ENCODE measurements at regions not wholly inside any gene's neighbourhood (a gene's known extent, or its start where the extent isn't known, plus 50 kb on each side); places are given as distances from the start of the nearest gene placed in this dataset.
"Not testable (repeated sequence)": the region's sequence is repeated elsewhere in the genome, so short reads cannot be mapped to it uniquely, and the experiment has no call there.

DNA sequence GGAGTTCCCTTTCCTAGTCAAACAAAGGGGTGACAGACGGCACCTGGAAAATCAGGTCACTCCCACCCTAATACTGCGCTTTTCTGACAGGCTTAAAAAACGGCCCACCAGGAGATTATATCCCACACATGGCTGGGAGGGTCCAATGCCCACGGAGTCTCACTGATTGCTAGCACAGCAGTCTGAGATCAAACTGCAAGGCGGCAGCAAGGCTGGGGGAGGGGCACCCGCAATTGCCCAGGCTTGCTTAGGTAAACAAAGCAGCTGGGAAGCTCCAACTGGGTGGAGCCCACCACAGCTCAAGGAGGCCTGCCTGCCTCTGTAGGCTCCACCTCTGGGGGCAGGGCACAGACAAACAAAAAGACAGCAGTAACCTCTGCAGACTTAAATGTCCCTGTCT lies 1032.9 kb downstream of the TDRD15 start:
- TF ChIP-seq, protein P1, sequence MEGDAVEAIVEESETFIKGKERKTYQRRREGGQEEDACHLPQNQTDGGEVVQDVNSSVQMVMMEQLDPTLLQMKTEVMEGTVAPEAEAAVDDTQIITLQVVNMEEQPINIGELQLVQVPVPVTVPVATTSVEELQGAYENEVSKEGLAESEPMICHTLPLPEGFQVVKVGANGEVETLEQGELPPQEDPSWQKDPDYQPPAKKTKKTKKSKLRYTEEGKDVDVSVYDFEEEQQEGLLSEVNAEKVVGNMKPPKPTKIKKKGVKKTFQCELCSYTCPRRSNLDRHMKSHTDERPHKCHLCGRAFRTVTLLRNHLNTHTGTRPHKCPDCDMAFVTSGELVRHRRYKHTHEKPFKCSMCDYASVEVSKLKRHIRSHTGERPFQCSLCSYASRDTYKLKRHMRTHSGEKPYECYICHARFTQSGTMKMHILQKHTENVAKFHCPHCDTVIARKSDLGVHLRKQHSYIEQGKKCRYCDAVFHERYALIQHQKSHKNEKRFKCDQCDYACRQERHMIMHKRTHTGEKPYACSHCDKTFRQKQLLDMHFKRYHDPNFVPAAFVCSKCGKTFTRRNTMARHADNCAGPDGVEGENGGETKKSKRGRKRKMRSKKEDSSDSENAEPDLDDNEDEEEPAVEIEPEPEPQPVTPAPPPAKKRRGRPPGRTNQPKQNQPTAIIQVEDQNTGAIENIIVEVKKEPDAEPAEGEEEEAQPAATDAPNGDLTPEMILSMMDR (IDR thresholded peaks at IDR 0.05): not testable (repeated sequence)
- TF ChIP-seq, protein P2, sequence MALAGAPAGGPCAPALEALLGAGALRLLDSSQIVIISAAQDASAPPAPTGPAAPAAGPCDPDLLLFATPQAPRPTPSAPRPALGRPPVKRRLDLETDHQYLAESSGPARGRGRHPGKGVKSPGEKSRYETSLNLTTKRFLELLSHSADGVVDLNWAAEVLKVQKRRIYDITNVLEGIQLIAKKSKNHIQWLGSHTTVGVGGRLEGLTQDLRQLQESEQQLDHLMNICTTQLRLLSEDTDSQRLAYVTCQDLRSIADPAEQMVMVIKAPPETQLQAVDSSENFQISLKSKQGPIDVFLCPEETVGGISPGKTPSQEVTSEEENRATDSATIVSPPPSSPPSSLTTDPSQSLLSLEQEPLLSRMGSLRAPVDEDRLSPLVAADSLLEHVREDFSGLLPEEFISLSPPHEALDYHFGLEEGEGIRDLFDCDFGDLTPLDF (CRISPR knock-in tag; IDR thresholded peaks at IDR 0.05): not testable (repeated sequence)
- not testable (repeated sequence) for TF ChIP-seq GABPB1 (CRISPR knock-in tag; IDR thresholded peaks at IDR 0.05); ZNF232 (CRISPR knock-in tag; IDR thresholded peaks at IDR 0.05); MYBL2 (CRISPR knock-in tag; IDR thresholded peaks at IDR 0.05); ZNF219 (CRISPR knock-in tag; IDR thresholded peaks at IDR 0.05; ENCODE audit: borderline replicate concordance); JUN (CRISPR knock-in tag; IDR thresholded peaks at IDR 0.05); CBFB (CRISPR knock-in tag; IDR thresholded peaks at IDR 0.05; ENCODE audit: low read depth); EMX1 (CRISPR knock-in tag; IDR thresholded peaks at IDR 0.05); NR2C2 (CRISPR knock-in tag; IDR thresholded peaks at IDR 0.05)
- TF ChIP-seq, protein P3, sequence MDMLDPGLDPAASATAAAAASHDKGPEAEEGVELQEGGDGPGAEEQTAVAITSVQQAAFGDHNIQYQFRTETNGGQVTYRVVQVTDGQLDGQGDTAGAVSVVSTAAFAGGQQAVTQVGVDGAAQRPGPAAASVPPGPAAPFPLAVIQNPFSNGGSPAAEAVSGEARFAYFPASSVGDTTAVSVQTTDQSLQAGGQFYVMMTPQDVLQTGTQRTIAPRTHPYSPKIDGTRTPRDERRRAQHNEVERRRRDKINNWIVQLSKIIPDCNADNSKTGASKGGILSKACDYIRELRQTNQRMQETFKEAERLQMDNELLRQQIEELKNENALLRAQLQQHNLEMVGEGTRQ (CRISPR knock-in tag; IDR thresholded peaks at IDR 0.05): not testable (repeated sequence)
- TF ChIP-seq, protein P4, sequence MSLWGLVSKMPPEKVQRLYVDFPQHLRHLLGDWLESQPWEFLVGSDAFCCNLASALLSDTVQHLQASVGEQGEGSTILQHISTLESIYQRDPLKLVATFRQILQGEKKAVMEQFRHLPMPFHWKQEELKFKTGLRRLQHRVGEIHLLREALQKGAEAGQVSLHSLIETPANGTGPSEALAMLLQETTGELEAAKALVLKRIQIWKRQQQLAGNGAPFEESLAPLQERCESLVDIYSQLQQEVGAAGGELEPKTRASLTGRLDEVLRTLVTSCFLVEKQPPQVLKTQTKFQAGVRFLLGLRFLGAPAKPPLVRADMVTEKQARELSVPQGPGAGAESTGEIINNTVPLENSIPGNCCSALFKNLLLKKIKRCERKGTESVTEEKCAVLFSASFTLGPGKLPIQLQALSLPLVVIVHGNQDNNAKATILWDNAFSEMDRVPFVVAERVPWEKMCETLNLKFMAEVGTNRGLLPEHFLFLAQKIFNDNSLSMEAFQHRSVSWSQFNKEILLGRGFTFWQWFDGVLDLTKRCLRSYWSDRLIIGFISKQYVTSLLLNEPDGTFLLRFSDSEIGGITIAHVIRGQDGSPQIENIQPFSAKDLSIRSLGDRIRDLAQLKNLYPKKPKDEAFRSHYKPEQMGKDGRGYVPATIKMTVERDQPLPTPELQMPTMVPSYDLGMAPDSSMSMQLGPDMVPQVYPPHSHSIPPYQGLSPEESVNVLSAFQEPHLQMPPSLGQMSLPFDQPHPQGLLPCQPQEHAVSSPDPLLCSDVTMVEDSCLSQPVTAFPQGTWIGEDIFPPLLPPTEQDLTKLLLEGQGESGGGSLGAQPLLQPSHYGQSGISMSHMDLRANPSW (CRISPR knock-in tag; conservative IDR thresholded peaks at IDR 0.05; ENCODE audit: low read depth): not testable (repeated sequence)
- TF ChIP-seq, protein P5, sequence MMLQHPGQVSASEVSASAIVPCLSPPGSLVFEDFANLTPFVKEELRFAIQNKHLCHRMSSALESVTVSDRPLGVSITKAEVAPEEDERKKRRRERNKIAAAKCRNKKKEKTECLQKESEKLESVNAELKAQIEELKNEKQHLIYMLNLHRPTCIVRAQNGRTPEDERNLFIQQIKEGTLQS (CRISPR knock-in tag; conservative IDR thresholded peaks at IDR 0.05): not testable (repeated sequence)

All from WTC11 (cell line).